ENCODE measurements at regions not wholly inside any gene's neighbourhood (a gene's known extent, or its start where the extent isn't known, plus 50 kb on each side); places are given as distances from the start of the nearest gene placed in this dataset.

GRCh38 chr18:30361864-30362540, 680.5 kb downstream of the DSC3 start (continued):
- no peak for TF ChIP-seq CSRNP3 (CRISPR knock-in tag; IDR thresholded peaks at IDR 0.05)
- no peak for TF ChIP-seq ARNTL (CRISPR knock-in tag; IDR thresholded peaks at IDR 0.05; ENCODE audit: borderline replicate concordance, low read depth)
- no peak for TF ChIP-seq OSR1 (CRISPR knock-in tag; IDR thresholded peaks at IDR 0.05)

GRCh38 chr18:30359521-30359920, 683.0 kb downstream of the DSC3 start:
- TF ChIP-seq ZNF565 (CRISPR knock-in tag; conservative IDR thresholded peaks at IDR 0.05; ENCODE audit: low read depth), result no peak
- TF ChIP-seq RARB (CRISPR knock-in tag; IDR thresholded peaks at IDR 0.05), result no peak
- no peak for TF ChIP-seq ISL1 (CRISPR knock-in tag; IDR thresholded peaks at IDR 0.05)
- TF ChIP-seq BACH2 (CRISPR knock-in tag; IDR thresholded peaks at IDR 0.05; ENCODE audit: borderline replicate concordance), result no peak
- no peak for TF ChIP-seq ZNF70 (CRISPR knock-in tag; IDR thresholded peaks at IDR 0.05)
- TF ChIP-seq TSHZ2 (CRISPR knock-in tag; IDR thresholded peaks at IDR 0.05), result no peak
- no peak for TF ChIP-seq TCF4 (CRISPR knock-in tag; IDR thresholded peaks at IDR 0.05; ENCODE audit: borderline replicate concordance)
- no peak for TF ChIP-seq CREB5 (CRISPR knock-in tag; IDR thresholded peaks at IDR 0.05; ENCODE audit: low read depth)
- TF ChIP-seq OSR1 (CRISPR knock-in tag; IDR thresholded peaks at IDR 0.05), result no peak
- no peak for TF ChIP-seq CSDC2 (CRISPR knock-in tag; IDR thresholded peaks at IDR 0.05)
- TF ChIP-seq ESRRG (CRISPR knock-in tag; IDR thresholded peaks at IDR 0.05), result no peak
- TF ChIP-seq ZNF8 (CRISPR knock-in tag; IDR thresholded peaks at IDR 0.05), result no peak
- no peak for TF ChIP-seq PPARA (CRISPR knock-in tag; IDR thresholded peaks at IDR 0.05; ENCODE audit: borderline replicate concordance)
- TF ChIP-seq CSRNP3 (CRISPR knock-in tag; IDR thresholded peaks at IDR 0.05), result no peak
- TF ChIP-seq ARNTL (CRISPR knock-in tag; IDR thresholded peaks at IDR 0.05; ENCODE audit: borderline replicate concordance, low read depth), result no peak
- TF ChIP-seq SNAI2 (CRISPR knock-in tag; IDR thresholded peaks at IDR 0.05), result no peak
- TF ChIP-seq ZC3H10 (CRISPR knock-in tag; IDR thresholded peaks at IDR 0.05), result no peak
- no peak for TF ChIP-seq ZFP30 (CRISPR knock-in tag; IDR thresholded peaks at IDR 0.05)
- ATAC-seq, result no peak

- ATAC-seq, result no peak
- TF ChIP-seq RARB (CRISPR knock-in tag; IDR thresholded peaks at IDR 0.05) (no peak), ARNTL (CRISPR knock-in tag; IDR thresholded peaks at IDR 0.05; ENCODE audit: borderline replicate concordance, low read depth) (no peak), POU6F1 (CRISPR knock-in tag; IDR thresholded peaks at IDR 0.05; ENCODE audit: borderline replicate concordance, low read depth) (no peak), TSHZ2 (CRISPR knock-in tag; IDR thresholded peaks at IDR 0.05) (no peak), ZC3H10 (CRISPR knock-in tag; IDR thresholded peaks at IDR 0.05) (no peak), ZNF70 (CRISPR knock-in tag; IDR thresholded peaks at IDR 0.05) (no peak), CSDC2 (CRISPR knock-in tag; IDR thresholded peaks at IDR 0.05) (no peak), ISL1 (CRISPR knock-in tag; IDR thresholded peaks at IDR 0.05) (no peak), SNAI2 (CRISPR knock-in tag; IDR thresholded peaks at IDR 0.05) (no peak), PATZ1 (CRISPR knock-in tag; IDR thresholded peaks at IDR 0.05; ENCODE audit: borderline replicate concordance) (no peak), ZNF8 (CRISPR knock-in tag; IDR thresholded peaks at IDR 0.05) (no peak), ZNF565 (CRISPR knock-in tag; conservative IDR thresholded peaks at IDR 0.05; ENCODE audit: low read depth) (no peak), ZFP30 (CRISPR knock-in tag; IDR thresholded peaks at IDR 0.05) (no peak), CSRNP3 (CRISPR knock-in tag; IDR thresholded peaks at IDR 0.05) (no peak), ESRRG (CRISPR knock-in tag; IDR thresholded peaks at IDR 0.05) (no peak), TCF4 (CRISPR knock-in tag; IDR thresholded peaks at IDR 0.05; ENCODE audit: borderline replicate concordance) (no peak)
Measured at GRCh38 chr18:30358555-30358954, 684.0 kb downstream of the DSC3 start.

All from SK-N-SH treated with all-trans-retinoic acid at 6 μM for 48 hours (cell line).